ENCODE measurements at regions not wholly inside any gene's neighbourhood (a gene's known extent, or its start where the extent isn't known, plus 50 kb on each side); places are given as distances from the start of the nearest gene placed in this dataset.
A peak's percentile ranks its signal among the peaks of the same experiment; 100 is the strongest.

DNA sequence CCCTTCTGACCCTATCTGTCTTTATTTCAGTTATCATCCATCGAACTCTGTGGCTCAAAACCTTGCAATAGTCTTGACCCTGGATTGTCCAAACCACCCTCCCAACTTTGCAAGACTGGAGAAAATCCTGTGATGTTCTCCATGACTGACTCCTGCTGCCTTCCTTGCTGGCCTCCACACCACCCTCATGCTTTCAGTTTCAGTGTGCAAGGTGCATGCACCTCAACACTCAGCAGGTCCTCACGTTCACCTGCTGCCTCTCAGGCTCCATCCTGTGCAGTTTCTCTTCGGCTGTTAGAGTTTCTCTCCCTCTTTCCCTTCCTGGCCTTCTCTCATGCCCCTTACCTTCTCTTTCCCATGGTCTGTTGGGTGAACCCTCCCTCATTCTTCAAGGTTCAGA lies 59.4 kb upstream of the ASIC2 start:
- no peak for DNase-seq (ENCODE audit: low read depth)

DNA sequence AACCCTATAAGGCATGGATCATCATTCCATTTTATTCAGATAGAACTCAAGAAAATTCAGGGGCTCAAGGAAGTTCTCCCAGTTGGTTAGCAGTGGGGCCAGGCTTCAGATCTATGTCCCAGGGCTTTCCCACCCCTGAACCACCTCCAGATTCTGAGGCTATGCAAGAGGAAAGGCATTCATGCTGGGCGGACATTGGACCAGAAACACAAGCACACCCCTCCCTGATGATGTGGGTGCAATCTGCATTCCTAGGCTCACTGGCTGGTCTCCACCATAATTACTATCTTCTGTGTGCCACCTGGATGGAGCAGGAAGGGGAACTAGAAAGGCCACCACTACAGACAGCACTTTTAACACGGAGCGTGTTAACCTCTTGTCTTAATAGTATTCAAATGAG lies 63.2 kb upstream of the ASIC2 start:
- DNase-seq (ENCODE audit: low read depth): no peak

DNA sequence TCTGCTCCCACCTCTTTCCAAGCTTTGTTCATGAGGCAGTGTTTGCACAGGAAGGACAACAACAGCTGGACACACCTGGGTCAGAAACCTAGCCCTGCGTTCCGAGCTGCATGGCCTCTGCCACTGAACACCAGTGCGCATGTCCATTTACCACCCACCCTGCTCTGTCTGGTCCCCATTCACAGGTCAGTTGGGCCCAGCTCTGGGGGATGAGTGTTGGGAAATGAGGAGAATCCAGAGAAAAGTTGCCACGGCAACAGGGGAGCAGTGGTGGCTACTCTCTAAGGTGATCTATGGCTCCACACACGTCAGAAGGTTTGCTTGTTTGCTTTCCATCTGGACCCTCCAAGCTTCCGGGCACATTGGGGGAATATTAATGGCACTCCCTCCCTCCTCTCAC lies 70.4 kb upstream of the ASIC2 start:
- DNase-seq (ENCODE audit: low read depth): no peak

DNA sequence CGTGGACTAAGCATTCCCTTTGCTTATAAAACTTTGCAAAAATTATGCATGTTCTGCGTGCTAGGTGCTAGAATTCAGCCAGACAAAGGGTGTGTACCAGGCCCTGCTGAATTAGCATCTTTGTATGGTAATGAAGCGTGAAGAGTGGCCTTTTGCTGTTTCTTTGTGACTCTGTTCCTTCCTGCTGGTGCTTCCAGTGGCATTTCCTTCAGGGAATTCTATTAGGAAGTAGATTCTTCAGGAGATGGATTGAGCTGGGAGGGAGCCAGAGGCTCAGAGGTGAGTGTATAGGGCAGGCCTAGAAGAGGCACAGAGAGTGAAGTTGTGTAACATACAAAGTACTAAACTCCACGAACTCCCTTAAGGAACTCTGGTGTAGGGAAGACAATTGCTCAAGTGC lies 73.9 kb upstream of the ASIC2 start:
- DNase-seq (ENCODE audit: low read depth): no peak

DNA sequence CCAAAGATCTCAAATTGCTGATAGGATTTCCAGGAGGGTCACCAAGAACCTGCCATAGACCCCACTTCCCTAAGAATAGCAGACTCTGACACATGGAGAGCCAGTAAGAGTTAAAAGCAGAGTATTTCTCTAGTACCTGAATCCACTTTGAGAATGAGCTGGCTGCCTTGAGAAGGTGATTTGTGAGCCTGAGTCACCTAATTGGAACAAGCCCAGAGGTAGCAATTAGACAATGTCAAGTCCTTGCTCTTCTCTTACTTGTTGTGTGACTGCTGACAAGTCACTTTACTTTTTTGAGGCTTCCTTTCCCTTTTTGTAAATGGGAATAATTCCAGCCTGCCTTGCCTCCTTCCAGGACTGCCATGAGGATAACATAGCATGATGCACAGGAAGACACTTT lies 76.1 kb upstream of the ASIC2 start:
- no peak for DNase-seq (ENCODE audit: low read depth)

DNA sequence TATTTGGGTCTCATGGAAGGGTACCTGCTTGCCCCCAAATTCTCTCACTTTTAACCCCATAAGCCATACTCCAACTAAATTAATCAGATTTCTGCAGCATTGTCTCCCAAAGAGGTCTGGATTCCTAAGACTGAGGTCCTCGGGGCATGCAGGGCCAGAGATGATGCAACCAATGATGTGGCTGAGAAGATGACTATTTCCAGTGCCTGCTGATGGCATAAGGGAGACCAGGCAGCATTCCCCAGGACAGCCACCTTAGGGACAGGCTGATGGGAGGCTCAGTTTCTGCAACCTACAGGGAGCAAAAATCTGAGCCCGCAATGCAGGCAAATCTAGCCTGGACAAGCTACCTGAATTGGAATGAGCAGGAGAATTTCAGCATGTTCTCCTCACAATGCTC lies 76.8 kb upstream of the ASIC2 start:
- no peak for DNase-seq (ENCODE audit: low read depth)

DNA sequence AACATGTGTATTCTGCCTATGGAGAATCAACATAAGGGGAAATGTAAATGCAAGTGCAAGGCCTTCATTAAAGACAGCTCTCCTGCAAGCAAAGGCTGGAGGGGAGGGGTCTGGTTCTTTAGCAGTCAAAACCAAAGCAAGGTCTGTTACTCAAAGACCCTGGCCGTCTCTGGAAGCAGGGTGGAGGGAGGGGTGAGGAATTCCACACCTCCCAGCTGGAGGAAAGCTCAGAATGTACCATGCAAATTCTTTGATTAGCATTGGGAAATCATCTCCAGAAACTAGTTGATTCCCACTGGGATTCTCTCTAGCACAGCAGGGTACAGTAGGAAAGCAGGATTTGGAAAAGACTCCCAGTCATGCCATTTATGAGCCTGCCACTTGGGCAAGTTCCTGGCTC lies 77.3 kb upstream of the ASIC2 start:
- no peak for DNase-seq (ENCODE audit: low read depth)

DNA sequence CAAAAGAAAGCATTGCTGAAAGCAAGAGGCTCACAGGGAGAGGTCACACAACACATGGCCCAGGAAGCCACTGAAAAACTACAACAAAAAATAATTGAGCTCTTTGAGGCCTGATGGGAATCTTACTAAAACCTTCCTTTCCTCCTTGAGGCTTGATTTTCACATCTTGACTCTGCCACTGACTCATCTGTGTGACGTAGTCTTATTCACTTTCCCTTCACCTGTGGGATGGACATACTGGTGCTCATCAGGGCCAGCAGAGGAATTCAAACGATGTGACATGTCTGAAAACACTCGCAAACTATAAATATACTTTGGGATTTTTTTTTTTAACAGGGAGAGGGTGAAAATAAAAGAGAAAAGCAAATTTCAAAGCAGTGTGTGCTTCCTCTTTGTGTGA lies 78.3 kb upstream of the ASIC2 start:
- no peak for DNase-seq (ENCODE audit: low read depth)

DNA sequence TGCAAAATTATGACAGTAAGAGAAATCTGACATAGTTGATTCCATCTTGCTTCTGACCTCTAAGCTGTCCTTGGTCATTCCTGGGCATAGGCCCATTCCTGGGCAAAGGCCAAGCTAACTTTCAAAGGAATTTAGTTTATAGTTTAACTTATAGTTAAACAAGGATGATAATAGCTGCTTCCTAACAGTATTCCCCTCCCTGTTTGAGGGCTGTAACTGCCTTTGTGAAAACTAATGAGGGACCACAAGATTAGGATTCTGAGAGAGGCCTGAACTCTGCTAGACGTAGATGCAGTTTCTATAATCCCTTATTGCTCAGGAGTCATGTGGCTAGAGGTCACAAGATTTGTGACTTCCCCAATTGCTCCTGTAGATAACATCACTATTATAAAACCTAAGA lies 80.2 kb upstream of the ASIC2 start:
- no peak for DNase-seq (ENCODE audit: low read depth)

DNA sequence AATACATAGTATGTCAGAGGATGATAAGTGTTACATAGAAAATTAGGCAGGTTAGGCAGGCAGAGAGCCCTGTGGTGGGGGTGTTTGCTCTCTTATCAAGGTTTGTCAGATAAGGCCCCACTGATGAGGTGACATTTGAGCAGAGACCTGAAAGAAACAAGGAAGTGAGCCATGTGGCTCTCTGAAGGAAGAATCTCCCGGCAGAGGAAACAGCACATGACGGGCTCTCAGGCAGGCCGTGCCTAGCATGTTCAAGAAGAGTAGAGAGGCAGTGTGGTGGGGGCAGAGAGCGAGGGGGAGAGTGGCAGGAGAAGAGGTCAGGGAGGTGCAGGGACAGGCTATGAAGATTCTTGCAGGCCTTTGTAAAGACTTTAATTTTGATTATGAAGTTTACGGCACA lies 82.0 kb upstream of the ASIC2 start:
- DNase-seq (ENCODE audit: low read depth): no peak

DNA sequence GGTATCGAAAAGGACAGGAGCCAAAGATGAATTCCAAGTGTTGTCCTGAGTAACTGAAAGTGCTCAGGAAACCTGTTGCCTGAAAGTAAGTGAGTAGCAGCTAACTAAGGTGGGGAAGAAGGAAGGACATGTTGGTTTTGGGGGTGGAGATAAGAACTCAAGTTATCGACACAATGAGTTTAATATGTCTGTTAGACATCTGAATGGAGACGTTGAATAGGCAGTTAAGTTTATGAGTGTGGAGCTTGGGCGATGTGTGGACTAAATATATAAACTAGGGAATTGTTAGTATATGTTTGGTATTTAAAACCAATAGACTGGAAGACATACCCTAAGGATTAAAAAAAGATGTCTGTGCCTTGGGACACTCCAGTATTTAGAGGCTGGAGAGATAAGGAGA lies 82.7 kb upstream of the ASIC2 start:
- no peak for DNase-seq (ENCODE audit: low read depth)

DNA sequence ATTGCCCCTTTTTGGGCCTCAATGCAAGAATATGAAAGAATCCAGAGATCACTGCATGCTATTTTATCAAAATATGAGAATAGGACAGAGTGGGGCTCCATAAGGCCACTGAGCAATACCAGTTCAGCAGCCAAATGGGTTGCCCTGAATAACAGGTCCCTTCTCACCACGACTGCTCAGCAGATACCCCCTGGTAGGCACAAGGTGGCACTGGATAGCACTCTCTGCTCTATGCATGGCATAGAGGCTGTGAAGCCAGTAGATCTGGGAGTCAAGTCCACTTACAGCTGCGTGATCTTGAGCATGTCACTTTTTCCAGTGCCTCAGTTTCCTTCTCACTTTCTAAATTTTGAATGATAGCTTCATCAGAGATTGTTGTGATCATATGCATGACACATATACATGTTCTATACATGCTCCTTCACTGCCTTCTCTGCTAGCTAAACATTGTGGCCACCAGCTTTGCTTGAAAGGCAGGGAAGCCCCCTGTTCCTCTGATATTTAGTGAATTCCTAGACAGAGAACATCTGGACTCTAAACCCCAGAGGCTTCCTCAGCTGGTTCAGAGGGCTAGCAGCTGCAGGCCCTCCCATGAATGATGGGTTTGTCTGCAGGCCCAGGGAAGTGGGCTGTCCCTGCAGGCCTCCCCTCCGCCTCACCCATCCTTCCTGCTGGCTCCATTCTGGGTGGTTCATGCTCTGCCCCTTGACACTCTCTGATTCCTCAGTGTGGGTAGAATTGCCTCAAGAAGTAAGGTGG lies 84.9 kb upstream of the ASIC2 start:
- no peak for DNase-seq (ENCODE audit: low read depth)

DNA sequence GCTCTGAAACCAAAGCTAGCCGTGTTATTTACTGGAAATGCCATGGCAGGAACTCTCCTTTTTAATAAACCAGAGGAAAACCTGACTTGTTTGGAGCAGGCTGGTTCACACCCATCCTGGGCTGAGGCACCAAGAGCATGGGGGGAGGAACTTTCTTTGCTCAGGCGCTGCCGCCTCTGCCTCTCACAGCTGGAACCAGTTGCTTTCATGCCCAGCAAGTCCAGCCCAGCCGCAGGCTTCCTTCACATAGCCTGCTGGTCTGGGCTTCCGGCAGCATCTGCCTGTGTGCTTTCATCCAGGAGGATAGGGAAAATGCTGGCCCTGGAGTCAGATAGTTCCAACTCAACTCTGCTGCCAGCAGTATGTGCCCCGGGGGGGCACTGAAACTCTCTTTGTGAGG lies 88.1 kb upstream of the ASIC2 start:
- no peak for DNase-seq (ENCODE audit: low read depth)

DNA sequence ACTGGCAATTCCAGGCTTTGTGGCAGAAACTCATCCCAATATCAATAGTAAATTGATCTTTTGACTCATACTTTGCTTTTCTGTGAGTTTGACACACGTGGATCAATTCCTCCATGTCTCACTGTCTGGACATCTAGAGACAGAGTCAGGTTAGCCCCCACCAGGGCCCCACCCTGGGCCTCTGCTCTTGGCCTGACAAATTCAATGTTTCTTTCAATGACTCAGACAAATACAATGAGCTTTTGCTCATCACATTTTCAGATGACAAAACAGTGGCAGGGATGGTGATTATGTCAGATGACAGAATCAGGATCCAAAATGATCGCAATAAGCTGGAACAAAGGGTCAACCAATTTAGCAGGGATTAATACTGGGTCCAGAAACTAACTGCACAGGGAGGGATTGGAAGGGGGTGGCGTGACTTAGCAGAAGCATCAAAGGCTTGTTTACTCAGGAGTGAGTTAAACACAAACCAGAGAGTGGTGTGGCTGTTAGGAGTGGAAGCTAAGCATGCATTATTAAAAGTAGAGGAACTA lies 90.5 kb upstream of the ASIC2 start:
- no peak for DNase-seq (ENCODE audit: low read depth)

DNA sequence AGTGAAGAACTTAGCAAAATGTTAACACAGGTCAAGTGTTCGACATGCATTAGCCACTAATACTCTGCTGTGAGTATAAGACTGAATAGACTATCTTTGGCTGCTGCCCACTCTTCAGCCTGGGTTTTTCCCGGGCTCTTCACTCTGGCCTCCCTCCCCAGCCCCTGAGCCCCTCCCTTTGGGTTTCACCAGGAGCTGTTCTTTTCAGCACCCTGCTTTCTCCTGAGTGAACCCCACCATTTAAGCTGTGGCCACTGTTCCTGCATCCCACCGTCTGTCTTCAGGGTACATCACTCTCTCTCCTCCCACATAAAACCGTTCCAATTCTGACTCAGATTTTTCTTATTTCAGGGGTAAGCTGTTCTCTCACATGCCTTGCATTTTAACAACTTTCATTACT lies 92.0 kb upstream of the ASIC2 start:
- DNase-seq (ENCODE audit: low read depth): no peak

DNA sequence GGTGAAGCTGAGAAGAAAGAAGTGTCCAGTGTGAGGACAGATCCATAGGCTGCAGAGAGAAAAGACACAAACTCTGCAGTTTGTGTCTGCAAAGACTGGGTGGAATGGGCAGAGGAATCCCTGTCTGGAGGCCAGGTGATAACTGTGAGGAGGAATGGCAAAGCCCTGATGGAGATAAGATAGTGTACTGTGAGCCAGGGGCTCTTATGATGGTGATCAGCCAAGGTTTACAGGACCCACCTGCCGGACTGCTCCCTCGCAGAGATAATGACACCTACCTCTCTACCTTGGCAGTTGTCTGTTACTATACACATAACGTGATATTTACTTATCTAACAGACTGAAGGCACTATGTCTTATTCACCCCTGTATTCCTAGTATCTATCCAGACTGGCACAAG lies 92.6 kb upstream of the ASIC2 start:
- no peak for DNase-seq (ENCODE audit: low read depth)

DNA sequence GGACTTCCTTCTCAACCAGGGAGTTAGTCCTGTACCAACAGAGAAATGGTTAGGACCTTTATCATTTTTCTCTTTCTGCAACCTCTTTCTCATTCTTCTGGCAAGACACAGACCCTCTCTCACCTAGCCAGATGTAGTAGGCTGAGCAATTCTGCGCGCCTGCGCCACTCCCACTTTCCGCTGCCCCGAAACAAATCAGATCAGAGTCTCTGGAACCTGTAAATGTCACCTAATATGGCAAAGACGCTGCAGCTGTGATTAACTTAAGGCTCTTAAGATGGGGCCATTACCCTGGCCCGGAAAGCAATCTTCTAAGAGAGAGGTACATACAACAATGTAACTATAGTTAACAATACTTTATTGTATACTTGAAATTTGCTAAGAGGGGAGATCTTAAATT lies 94.3 kb upstream of the ASIC2 start:
- DNase-seq (ENCODE audit: low read depth): no peak

DNA sequence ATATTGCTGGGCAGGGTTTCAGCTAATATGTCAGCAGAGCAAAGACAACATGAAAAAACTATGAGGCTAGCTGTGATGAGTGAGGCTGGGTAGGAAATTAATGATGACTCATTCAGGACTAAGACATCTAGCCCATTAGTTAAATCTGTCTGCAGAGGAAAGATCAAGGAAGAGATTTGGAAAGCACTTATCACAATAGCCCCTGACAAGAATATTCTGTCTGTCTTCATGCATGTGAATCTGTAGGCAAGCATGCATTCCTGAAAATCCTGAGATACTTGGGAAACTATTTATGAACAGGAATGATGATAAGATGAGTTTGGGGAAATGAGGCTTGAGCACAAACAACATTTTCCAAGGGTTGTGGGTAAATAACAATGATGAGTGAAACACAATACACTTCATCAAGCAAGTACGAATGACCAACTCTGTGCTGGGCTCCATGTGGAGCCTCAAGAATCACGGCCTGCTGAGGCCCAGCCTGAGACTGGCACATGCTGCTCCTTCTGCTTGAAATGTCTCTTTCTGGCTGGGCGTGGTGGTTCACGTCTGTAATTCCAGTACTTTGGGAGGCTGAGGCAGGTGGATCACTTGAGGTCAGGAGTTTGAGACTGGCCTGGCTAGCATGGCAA lies 96.5 kb upstream of the ASIC2 start:
- DNase-seq (ENCODE audit: low read depth): peak; percentile 88

DNA sequence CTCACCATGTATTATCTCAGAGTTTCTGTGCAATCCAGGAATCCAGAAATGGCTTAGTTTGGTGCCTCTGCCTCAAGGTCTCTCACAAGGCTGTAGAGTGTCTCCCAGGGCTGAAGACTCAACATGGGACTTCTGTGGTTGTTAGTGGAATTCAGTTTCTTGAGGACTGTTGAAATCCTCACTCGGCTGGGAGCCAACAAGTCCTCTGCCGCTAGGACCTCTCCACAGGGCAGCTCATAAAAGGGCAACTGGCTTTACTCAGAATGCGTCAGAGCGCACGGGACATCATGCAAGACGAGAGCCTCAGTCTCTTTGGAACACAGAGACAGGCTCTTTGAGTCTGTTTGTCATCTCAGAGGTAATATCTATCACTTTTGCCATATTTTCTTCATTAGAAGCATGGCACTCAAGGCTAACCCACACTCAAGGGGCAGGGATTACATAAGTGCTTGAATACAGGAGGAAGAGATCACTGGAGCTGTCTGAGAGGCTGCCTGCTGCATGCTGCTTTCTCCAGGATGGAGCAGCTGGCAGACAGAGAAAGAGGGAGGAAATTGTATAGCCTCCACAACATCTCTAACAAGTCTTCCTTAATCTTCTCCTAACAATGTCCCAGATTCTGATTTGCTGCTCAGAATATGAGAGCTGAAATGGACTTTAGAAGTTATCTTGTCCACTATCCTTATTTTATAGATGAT lies 97.5 kb upstream of the ASIC2 start:
- peak; percentile 87 for DNase-seq (ENCODE audit: low read depth)

DNA sequence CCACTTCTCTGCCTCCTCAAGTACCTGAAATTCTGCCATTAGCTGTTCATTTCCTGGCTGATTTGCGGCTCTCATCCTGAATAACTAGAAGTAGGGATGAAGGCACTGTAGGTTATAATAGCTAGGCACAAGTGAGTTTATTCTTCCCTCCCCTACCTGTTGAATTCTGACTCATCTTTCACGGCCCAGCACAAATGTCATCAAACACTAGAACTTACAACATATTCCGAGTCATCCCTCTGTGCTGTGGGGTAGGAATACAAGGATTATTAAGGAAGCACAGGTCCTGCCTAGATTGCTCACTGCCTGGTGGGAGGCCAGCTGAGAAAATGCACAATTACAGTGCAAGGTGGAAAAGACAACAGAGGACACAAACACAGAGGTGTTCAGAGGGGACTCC lies 103.7 kb upstream of the ASIC2 start:
- DNase-seq (ENCODE audit: low read depth): peak; percentile 7

DNA sequence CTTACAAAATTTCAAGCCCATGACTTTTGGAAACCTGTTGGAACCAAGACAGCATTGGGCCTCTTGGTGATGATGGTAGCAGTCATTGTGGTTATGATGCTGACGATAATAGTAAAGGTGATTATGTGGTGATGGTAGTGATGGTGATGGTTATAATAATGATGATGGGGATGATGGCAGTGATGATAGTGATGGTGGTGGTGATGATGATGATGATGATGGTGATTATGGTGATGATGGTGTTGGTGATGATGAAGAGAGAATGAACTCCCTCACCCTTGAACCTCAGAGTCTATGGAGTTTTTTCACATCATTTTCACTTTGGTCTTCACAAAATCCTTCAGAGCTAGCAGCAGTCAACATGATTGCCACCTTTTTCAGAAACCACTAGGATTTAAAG lies 105.3 kb upstream of the ASIC2 start:
- DNase-seq (ENCODE audit: low read depth): no peak

DNA sequence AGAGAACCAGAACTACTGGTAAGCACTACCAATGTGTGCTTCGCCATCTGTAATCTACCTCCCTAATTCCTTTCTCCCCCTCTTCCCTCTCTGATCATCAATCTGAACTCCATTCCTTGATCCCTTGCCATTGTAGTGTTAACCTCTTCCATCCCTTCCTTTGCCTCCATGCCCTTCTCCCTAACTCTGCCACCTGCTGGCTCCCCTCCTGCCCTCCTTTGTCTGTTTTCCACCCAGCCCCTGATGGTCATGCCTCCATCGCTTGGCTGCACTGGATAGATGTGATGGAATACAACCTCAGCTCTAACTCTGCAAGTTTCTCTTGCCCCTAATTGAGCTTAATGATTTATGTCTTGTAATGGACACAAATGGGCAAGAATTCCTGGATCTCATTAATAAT lies 108.2 kb upstream of the ASIC2 start:
- DNase-seq (ENCODE audit: low read depth): no peak

DNA sequence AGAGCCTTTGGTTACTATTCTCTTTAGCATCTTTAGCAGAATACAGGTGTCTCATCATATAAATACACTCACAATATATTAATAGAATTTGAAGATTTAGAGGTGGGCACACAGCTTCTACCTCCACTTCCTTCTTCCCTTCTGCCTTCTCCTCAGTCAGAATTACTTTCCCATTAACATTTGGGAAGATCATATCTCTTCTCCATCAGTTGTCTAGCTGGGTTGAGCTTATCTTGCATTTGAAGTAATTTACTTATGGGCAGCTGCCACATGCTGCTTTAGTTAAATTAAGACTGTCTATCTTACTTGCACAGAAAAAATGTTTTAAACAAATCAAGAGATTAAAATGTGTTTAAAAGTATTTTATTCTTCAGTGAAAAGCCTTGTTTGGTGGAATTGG lies 110.1 kb upstream of the ASIC2 start:
- no peak for DNase-seq (ENCODE audit: low read depth)

All from amniotic epithelial cell (primary cell).